ENCODE measurements at regions not wholly inside any gene's neighbourhood (a gene's known extent, or its start where the extent isn't known, plus 50 kb on each side); places are given as distances from the start of the nearest gene placed in this dataset.

GRCh38 chr2:17301437-17301836 lies 216.8 kb downstream of the RAD51AP2 start:
- Histone ChIP-seq H3K79me2 (ENCODE audit: low read length) (no peaks in the 10 kb centered on the region), H3K27ac (ENCODE audit: low read length) (no peak overlapping the region), H3K36me3 (replicated peaks; ENCODE audit: low read depth, low read length) (no peaks in the 10 kb centered on the region), H3K4me2 (ENCODE audit: low read length) (no peak overlapping the region), H3K9me3 (ENCODE audit: insufficient read depth, low read length) (no peaks in the 10 kb centered on the region), H3K4me3 (ENCODE audit: low read length) (no peak overlapping the region), H3K4me1 (ENCODE audit: low read length) (peaks cover 8% of the 10 kb centered on the region), H3K9ac (ENCODE audit: low read length) (no peak overlapping the region), H2AFZ (ENCODE audit: low read depth, low read length) (no peak overlapping the region), H3K27me3 (ENCODE audit: low read depth, low read length) (no peaks in the 10 kb centered on the region), H4K20me1 (ENCODE audit: insufficient read depth, low read length) (no peaks in the 10 kb centered on the region)
- TF ChIP-seq EZH2phosphoT487 (IDR thresholded peaks at IDR 0.05; ENCODE audit: low read depth), result no peak
- no peak for TF ChIP-seq CTCF (IDR thresholded peaks at IDR 0.05; ENCODE audit: low read depth, low read length)

GRCh38 chr2:17299891-17300540 lies 218.2 kb downstream of the RAD51AP2 start:
- Histone ChIP-seq H3K4me3 (ENCODE audit: low read length) (no peak overlapping the region), H3K27me3 (ENCODE audit: low read depth, low read length) (no peaks in the 10 kb centered on the region), H2AFZ (ENCODE audit: low read depth, low read length) (no peak overlapping the region), H3K27ac (ENCODE audit: low read length) (no peak overlapping the region), H3K36me3 (replicated peaks; ENCODE audit: low read depth, low read length) (no peaks in the 10 kb centered on the region), H3K9me3 (ENCODE audit: insufficient read depth, low read length) (no peaks in the 10 kb centered on the region), H3K4me1 (ENCODE audit: low read length) (peaks cover 12% of the 10 kb centered on the region), H3K79me2 (ENCODE audit: low read length) (no peaks in the 10 kb centered on the region), H4K20me1 (ENCODE audit: insufficient read depth, low read length) (no peaks in the 10 kb centered on the region), H3K4me2 (ENCODE audit: low read length) (no peak overlapping the region), H3K9ac (ENCODE audit: low read length) (no peak overlapping the region)
- no peak for TF ChIP-seq CTCF (IDR thresholded peaks at IDR 0.05; ENCODE audit: low read depth, low read length)
- TF ChIP-seq EZH2phosphoT487 (IDR thresholded peaks at IDR 0.05; ENCODE audit: low read depth), result no peak

GRCh38 chr2:17298453-17298852 lies 219.8 kb downstream of the RAD51AP2 start:
- no peaks in the 10 kb centered on the region for H3K36me3 ChIP-seq (replicated peaks; ENCODE audit: low read depth, low read length)
- no peak overlapping the region for H3K4me3 ChIP-seq (ENCODE audit: low read length)

GRCh38 chr2:17296686-17297085 lies 221.6 kb downstream of the RAD51AP2 start:
- H3K27me3 ChIP-seq (ENCODE audit: low read depth, low read length), result no peaks in the 10 kb centered on the region
- no peak overlapping the region for H3K4me2 ChIP-seq (ENCODE audit: low read length)
- no peak overlapping the region for H3K9ac ChIP-seq (ENCODE audit: low read length)
- TF ChIP-seq CTCF (IDR thresholded peaks at IDR 0.05; ENCODE audit: low read depth, low read length) (no peak), EZH2phosphoT487 (IDR thresholded peaks at IDR 0.05; ENCODE audit: low read depth) (no peak)
- no peak overlapping the region for H3K4me3 ChIP-seq (ENCODE audit: low read length)
- no peaks in the 10 kb centered on the region for H3K79me2 ChIP-seq (ENCODE audit: low read length)
- no peaks in the 10 kb centered on the region for H3K9me3 ChIP-seq (ENCODE audit: insufficient read depth, low read length)
- H4K20me1 ChIP-seq (ENCODE audit: insufficient read depth, low read length), result no peaks in the 10 kb centered on the region
- peaks cover 4% of the 10 kb centered on the region; the same call in 1 of the 2 replicates for H3K4me1 ChIP-seq (ENCODE audit: low read length)
- no peaks in the 10 kb centered on the region for H3K36me3 ChIP-seq (replicated peaks; ENCODE audit: low read depth, low read length)
- no peak overlapping the region for H3K27ac ChIP-seq (ENCODE audit: low read length)
- no peak overlapping the region for H2AFZ ChIP-seq (ENCODE audit: low read depth, low read length)

More at GRCh38 chr2:17298453-17298852, 219.8 kb downstream of the RAD51AP2 start:
- H2AFZ ChIP-seq (ENCODE audit: low read depth, low read length), result no peak overlapping the region
- H3K27ac ChIP-seq (ENCODE audit: low read length), result no peak overlapping the region
- peaks cover 12% of the 10 kb centered on the region for H3K4me1 ChIP-seq (ENCODE audit: low read length)
- no peak overlapping the region for H3K4me2 ChIP-seq (ENCODE audit: low read length)
- no peaks in the 10 kb centered on the region for H3K79me2 ChIP-seq (ENCODE audit: low read length)
- TF ChIP-seq EZH2phosphoT487 (IDR thresholded peaks at IDR 0.05; ENCODE audit: low read depth) (no peak), CTCF (IDR thresholded peaks at IDR 0.05; ENCODE audit: low read depth, low read length) (no peak)
- H3K27me3 ChIP-seq (ENCODE audit: low read depth, low read length), result no peaks in the 10 kb centered on the region
- no peak overlapping the region for H3K9ac ChIP-seq (ENCODE audit: low read length)
- H4K20me1 ChIP-seq (ENCODE audit: insufficient read depth, low read length), result no peaks in the 10 kb centered on the region
- no peaks in the 10 kb centered on the region for H3K9me3 ChIP-seq (ENCODE audit: insufficient read depth, low read length)
